ENCODE measurements at regions not wholly inside any gene's neighbourhood (a gene's known extent, or its start where the extent isn't known, plus 50 kb on each side); places are given as distances from the start of the nearest gene placed in this dataset.

GRCh38 chr4:10171055-10171454 is 54.5 kb upstream of the WDR1 start:
- Histone ChIP-seq H4K20me1 (ENCODE audit: control insufficient read depth, insufficient read depth, insufficient read length) (no peaks in the 10 kb centered on the region), H3K18ac (ENCODE audit: insufficient read length, low read depth, low read length) (no peak overlapping the region), H2BK120ac (ENCODE audit: low read depth, low read length, poor library complexity, severe bottlenecking) (no peak overlapping the region), H3K14ac (ENCODE audit: insufficient read depth, low read length) (no peak overlapping the region), H2BK15ac (ENCODE audit: low read depth, low read length) (no peak overlapping the region), H2BK12ac (ENCODE audit: insufficient read length, low read depth, low read length) (no peak overlapping the region), H3K4ac (ENCODE audit: low read depth, low read length) (no peak overlapping the region), H2AFZ (ENCODE audit: low read length) (no peak overlapping the region), H3K27ac (ENCODE audit: insufficient read length, low read depth, low read length) (no peak overlapping the region), H3K79me1 (ENCODE audit: insufficient read depth, low read depth, low read length, poor library complexity, severe bottlenecking) (no peaks in the 10 kb centered on the region), H3K23ac (ENCODE audit: insufficient read length, low read depth, low read length) (no peak overlapping the region), H4K8ac (replicated peaks; ENCODE audit: insufficient read length, low read depth, low read length) (no peak overlapping the region), H3K9me3 (ENCODE audit: control insufficient read depth, low read depth, low read length) (no peaks in the 10 kb centered on the region), H2AK5ac (ENCODE audit: insufficient read length, low read length) (no peak overlapping the region), H3K27me3 (ENCODE audit: insufficient read depth, low read length) (no peaks in the 10 kb centered on the region), H4K91ac (ENCODE audit: insufficient read length, low read depth, low read length) (no peak overlapping the region), H4K5ac (ENCODE audit: insufficient read length, low read depth, low read length) (no peak overlapping the region), H3K4me2 (ENCODE audit: insufficient read depth, insufficient read length, low read length) (no peak overlapping the region), H2BK20ac (ENCODE audit: low read depth, low read length, poor library complexity, severe bottlenecking) (no peak overlapping the region), H3K56ac (ENCODE audit: insufficient read length, low read depth, low read length) (no peak overlapping the region), H3K9ac (ENCODE audit: extremely low read depth, insufficient read length, low read length) (no peak overlapping the region), H3K4me1 (ENCODE audit: insufficient read depth, low read length) (peaks cover 3% of the 10 kb centered on the region; the same call in 1 of the 2 replicates), H3T11ph (ENCODE audit: low read length) (no peak overlapping the region), H3K79me2 (ENCODE audit: insufficient read depth, low read length) (no peaks in the 10 kb centered on the region), H2BK5ac (ENCODE audit: insufficient read length, low read length) (no peak overlapping the region), H3K23me2 (ENCODE audit: insufficient read length, low read depth, low read length, poor library complexity, severe bottlenecking) (no peaks in the 10 kb centered on the region)
- Mint-ChIP-seq H3K4me1 (peaks cover 9 to 16% of the 10 kb centered on the region in 2 experiments), H3K27me3 (ENCODE audit: low read depth) (peaks cover 2% of the 10 kb centered on the region; the same call in 1 of the 2 replicates), H3K9me3 (no peaks in the 10 kb centered on the region; a peak in 1 of 5 replicates), H3K4me3 (no peak overlapping the region), H3K27ac (no peak overlapping the region), H3K36me3 (ENCODE audit: insufficient read depth in 1 of 3, low read depth in 3 of 3) (no peaks in the 10 kb centered on the region)
- no CpG with 5 or more reads among the region's 3 CpGs for WGBS (ENCODE audit: extremely low coverage, insufficient read length, low lambda C conversion rate)
- TF ChIP-seq CTCF (conservative IDR thresholded peaks at IDR 0.05) = no peak
- DNase-seq = no peak
